ENCODE measurements at regions not wholly inside any gene's neighbourhood (a gene's known extent, or its start where the extent isn't known, plus 50 kb on each side); places are given as distances from the start of the nearest gene placed in this dataset.

- no peak for ATAC-seq (ENCODE audit: low read depth)
- Histone ChIP-seq H4K20me1 (ENCODE audit: control insufficient read depth, insufficient read depth, low read length, poor library complexity, severe bottlenecking) (no peaks in the 10 kb centered on the region), H3K79me2 (ENCODE audit: control insufficient read depth, insufficient read depth, low read length) (no peaks in the 10 kb centered on the region), H3K27ac (ENCODE audit: low read length in 2 of 2) (no peak overlapping the region), H2AFZ (ENCODE audit: insufficient read depth, low read depth, low read length, poor library complexity, severe bottlenecking) (no peak overlapping the region), H3K4me1 (ENCODE audit: control insufficient read depth in 2 of 2, insufficient read depth in 2 of 2, low read length in 2 of 2) (no peaks in the 10 kb centered on the region), H3K4me3 (ENCODE audit: control extremely low read depth in 1 of 5, extremely low read depth in 1 of 5, insufficient read depth in 1 of 5, low read depth in 2 of 5, low read length in 4 of 5) (no peak overlapping the region), H3K9me3 (ENCODE audit: control extremely low read depth in 1 of 3, control insufficient read depth in 2 of 3, insufficient read depth in 1 of 3, low read length in 2 of 3) (peaks cover 0 to 6% (median 0%) of the 10 kb centered on the region in 3 donors), H3K9ac (ENCODE audit: low read length) (no peak overlapping the region), H3K36me3 (replicated peaks in 1 of 2; ENCODE audit: control extremely low read depth in 1 of 2, control insufficient read depth in 1 of 2, extremely low read depth in 1 of 2, insufficient read depth in 2 of 2, low read length in 1 of 2) (no peaks in the 10 kb centered on the region), H3K4me2 (replicated peaks; ENCODE audit: low read depth, low read length, poor library complexity, severe bottlenecking) (no peak overlapping the region), H3K27me3 (replicated peaks in 1 of 4; ENCODE audit: control extremely low read depth in 1 of 4, control insufficient read depth in 3 of 4, insufficient read depth in 4 of 4, low read length in 3 of 4) (peaks cover 0 to 4% (median 0%) of the 10 kb centered on the region in 4 experiments)
- no peak overlapping the region for H3K4me3 Mint-ChIP-seq
- 82% methylated on average over 13 of the region's 13 CpGs for WGBS (ENCODE audit: insufficient coverage)
- intact Hi-C loops (cut with micrococcal nuclease), result no loop called here
- H3K9me3 Mint-ChIP-seq (ENCODE audit: insufficient read depth), result no peaks in the 10 kb centered on the region
- CTCF ChIA-PET, result no interaction called here
- H3K27me3 Mint-ChIP-seq, result peaks cover 7% of the 10 kb centered on the region
- no peak overlapping the region for H3K27ac Mint-ChIP-seq
- no peak for DNase-seq
- no peaks in the 10 kb centered on the region for H3K4me1 Mint-ChIP-seq
- POLR2A ChIA-PET, result no interaction called here
- TF ChIP-seq CTCF (IDR thresholded peaks at IDR 0.05) (no peak), EZH2 (IDR thresholded peaks at IDR 0.05; ENCODE audit: borderline replicate concordance, insufficient read depth, low read depth, low read length, poor library complexity, severe bottlenecking) (no peak)
Measured at GRCh38 chr17:83181991-83182619, 102.7 kb downstream of the METRNL start.

GRCh38 chr17:83182620-83183101 is 103.3 kb downstream of the METRNL start:
- Histone ChIP-seq H3K79me2 (ENCODE audit: control insufficient read depth, insufficient read depth, low read length) (no peaks in the 10 kb centered on the region), H3K9me3 (ENCODE audit: control extremely low read depth in 1 of 3, control insufficient read depth in 2 of 3, insufficient read depth in 1 of 3, low read length in 2 of 3) (peaks cover 0 to 8% (median 0%) of the 10 kb centered on the region in 3 donors), H3K27ac (ENCODE audit: low read length in 2 of 2) (no peak overlapping the region), H3K4me3 (ENCODE audit: control extremely low read depth in 1 of 5, extremely low read depth in 1 of 5, insufficient read depth in 1 of 5, low read depth in 2 of 5, low read length in 4 of 5) (no peak overlapping the region), H3K9ac (ENCODE audit: low read length) (no peak overlapping the region), H3K4me2 (replicated peaks; ENCODE audit: low read depth, low read length, poor library complexity, severe bottlenecking) (no peak overlapping the region), H3K27me3 (replicated peaks in 1 of 4; ENCODE audit: control extremely low read depth in 1 of 4, control insufficient read depth in 3 of 4, insufficient read depth in 4 of 4, low read length in 3 of 4) (peaks cover 0 to 4% (median 0%) of the 10 kb centered on the region in 4 experiments), H2AFZ (ENCODE audit: insufficient read depth, low read depth, low read length, poor library complexity, severe bottlenecking) (no peak overlapping the region), H3K36me3 (replicated peaks in 1 of 2; ENCODE audit: control extremely low read depth in 1 of 2, control insufficient read depth in 1 of 2, extremely low read depth in 1 of 2, insufficient read depth in 2 of 2, low read length in 1 of 2) (no peaks in the 10 kb centered on the region), H4K20me1 (ENCODE audit: control insufficient read depth, insufficient read depth, low read length, poor library complexity, severe bottlenecking) (no peaks in the 10 kb centered on the region), H3K4me1 (ENCODE audit: control insufficient read depth in 2 of 2, insufficient read depth in 2 of 2, low read length in 2 of 2) (no peaks in the 10 kb centered on the region)
- Mint-ChIP-seq H3K27me3 (peaks cover 7% of the 10 kb centered on the region), H3K4me3 (no peak overlapping the region), H3K4me1 (no peaks in the 10 kb centered on the region), H3K27ac (no peak overlapping the region), H3K9me3 (ENCODE audit: insufficient read depth) (no peaks in the 10 kb centered on the region)
- intact Hi-C loops (cut with micrococcal nuclease), result no loop called here
- POLR2A ChIA-PET, result no interaction called here
- WGBS (ENCODE audit: insufficient coverage), result 87% methylated on average over 12 of the region's 14 CpGs
- TF ChIP-seq CTCF (IDR thresholded peaks at IDR 0.05) (no peak), EZH2 (IDR thresholded peaks at IDR 0.05; ENCODE audit: borderline replicate concordance, insufficient read depth, low read depth, low read length, poor library complexity, severe bottlenecking) (no peak)
- ATAC-seq (ENCODE audit: low read depth) (no peak), DNase-seq (no peak)
- CTCF ChIA-PET, result no interaction called here

Measured in B cell (primary cell).